CD4-positive, alpha-beta memory T cell (primary cell): ENCODE measurements at regions not wholly inside any gene's neighbourhood (a gene's known extent, or its start where the extent isn't known, plus 50 kb on each side); places are given as distances from the start of the nearest gene placed in this dataset.

Experiments
- CTCF ChIA-PET: fragments of 350-600 bp; sonication (Branson Sonifier 250); formaldehyde crosslinking; loops from one replicate; lab custom pipeline; 2021; ENCODE audit warnings: inconsistent platforms; ENCODE audit not compliant: partially characterized antibody; lab: Charles Lee
- POLR2A ChIA-PET: fragments of 350-600 bp; sonication (Branson Sonifier 250); formaldehyde crosslinking; loops from one replicate; lab custom pipeline; 2021; ENCODE audit not compliant: partially characterized antibody; lab: Charles Lee
- DNase-seq, 5 donors: peaks; one replicate each; pipeline versions ENCODE4 v3.0.0 to v3.0.0-alpha.2; 2020 to 2022; ENCODE audit warnings: mixed read lengths in 1 of 5
- H3K27ac ChIP-seq: one replicate; pipeline ENCODE4 v1.7.0; 2013; ENCODE audit warnings: low read depth, low read length
- H3K27me3 ChIP-seq: 2 replicates; pipeline ENCODE4 v1.7.0; 2013; ENCODE audit warnings: mild to moderate bottlenecking, low read length, moderate library complexity; ENCODE audit not compliant: insufficient read depth
- H3K36me3 ChIP-seq: 2 replicates; pipeline ENCODE4 v1.7.0; 2013; ENCODE audit warnings: mild to moderate bottlenecking, low read length, moderate library complexity; ENCODE audit not compliant: insufficient read depth
- H3K4me1 ChIP-seq: 2 replicates; pipeline ENCODE4 v1.7.0; 2013; ENCODE audit warnings: mild to moderate bottlenecking, low read length, moderate library complexity; ENCODE audit not compliant: insufficient read depth
- H3K4me3 ChIP-seq, 2 donors: one replicate each; pipeline ENCODE4 v1.7.0; 2013; ENCODE audit warnings: low read length in 2 of 2, mild to moderate bottlenecking in 1 of 2
- H3K9me3 ChIP-seq, 2 donors: one replicate each; pipeline ENCODE4 v1.7.0; 2013; ENCODE audit warnings: low read length in 2 of 2, control low read depth in 1 of 2; ENCODE audit not compliant: control insufficient read depth in 1 of 2
- H3K27ac Mint-ChIP-seq, 7 donors: one replicate each; pipeline ENCODE4 v1.8.0; 2020 to 2021; ENCODE audit warnings: mixed read lengths in 7 of 7, mild to moderate bottlenecking in 6 of 7, inconsistent platforms in 3 of 7, moderate library complexity in 3 of 7
- H3K27me3 Mint-ChIP-seq, 2 donors: one replicate each; pipeline ENCODE4 v1.8.0; 2020 to 2021; ENCODE audit warnings: mixed read lengths in 2 of 2
- H3K36me3 Mint-ChIP-seq, 2 donors: one replicate each; pipeline ENCODE4 v1.8.0; 2020 to 2021; ENCODE audit warnings: mixed read lengths in 2 of 2, inconsistent platforms in 1 of 2, mild to moderate bottlenecking in 1 of 2
- H3K4me1 Mint-ChIP-seq, 4 donors: one replicate each; pipeline ENCODE4 v1.8.0; 2020 to 2021; ENCODE audit warnings: mixed read lengths in 4 of 4, mild to moderate bottlenecking in 1 of 4
- H3K4me3 Mint-ChIP-seq, 8 donors: one replicate each; pipeline ENCODE4 v1.8.0; 2020 to 2021; ENCODE audit warnings: mixed read lengths in 8 of 8, mild to moderate bottlenecking in 7 of 8, moderate library complexity in 6 of 8, inconsistent platforms in 3 of 8
- H3K9me3 Mint-ChIP-seq, 8 donors: one replicate each; pipeline ENCODE4 v1.8.0; 2020 to 2021; ENCODE audit warnings: mixed read lengths in 8 of 8, mild to moderate bottlenecking in 5 of 8, inconsistent platforms in 3 of 8, moderate library complexity in 1 of 8
- intact Hi-C: fragments of 100-400 bp; cut with micrococcal nuclease; formaldehyde crosslinking; loops from one replicate; pipeline ENCODE4 v1.15.1; 2023

- intact Hi-C loops, result loop anchor here (5.0 kb wide), 2 partner anchors 37 to 58 kb away; no protein-coding TSS in a partner anchor
- DNase-seq, result no peak
- no peaks in the 10 kb centered on the region for H3K36me3 Mint-ChIP-seq
- Histone ChIP-seq H3K27me3 (no peaks in the 10 kb centered on the region), H3K9me3 (no peaks in the 10 kb centered on the region), H3K4me3 (no peak overlapping the region), H3K36me3 (no peaks in the 10 kb centered on the region), H3K27ac (no peak overlapping the region), H3K4me1 (peaks cover 38% of the 10 kb centered on the region)
- no peaks in the 10 kb centered on the region for H3K27me3 Mint-ChIP-seq
- H3K27ac Mint-ChIP-seq, result no peak overlapping the region
- H3K4me1 Mint-ChIP-seq, result peaks cover 26 to 45% (median 39%) of the 10 kb centered on the region in 4 donors
- ChIA-PET POLR2A (interaction anchor here (1.2 to 6.8 kb wide), 2 partner anchors 16 to 37 kb away, joined by 4 to 73 read pairs; no protein-coding TSS in a partner anchor), CTCF (interaction anchor here (0.8 to 1.6 kb wide), 2 partner anchors 10 to 56 kb away, joined by 3 read pairs; no protein-coding TSS in a partner anchor)
- H3K4me3 Mint-ChIP-seq, result no peak overlapping the region
- H3K9me3 Mint-ChIP-seq, result no peaks in the 10 kb centered on the region
Measured at GRCh38 chr15:38614621-38615020, 50.0 kb upstream of the RASGRP1 start.

DNA sequence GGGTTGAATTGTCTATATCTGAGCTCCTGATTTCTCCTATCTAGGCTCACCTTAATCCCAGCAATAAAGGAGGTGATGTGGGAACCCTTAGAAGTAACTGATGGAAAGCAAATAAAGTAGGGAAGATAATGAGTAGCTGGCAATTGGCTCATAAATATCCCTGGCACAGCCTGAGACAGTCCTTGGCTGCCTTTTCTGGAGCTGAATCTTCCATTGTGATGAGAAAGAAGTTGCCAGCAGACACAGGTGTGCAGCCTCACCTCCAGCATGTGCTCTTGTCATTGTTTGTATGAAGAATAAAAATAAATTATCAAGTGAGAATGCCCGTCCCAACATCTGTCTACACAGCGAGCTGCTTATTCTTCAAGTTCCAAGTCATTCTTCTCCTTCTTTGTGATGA, 53.2 kb upstream of the RASGRP1 start:
- Histone ChIP-seq H3K27me3 (no peaks in the 10 kb centered on the region), H3K9me3 (no peaks in the 10 kb centered on the region), H3K4me1 (peaks cover 6% of the 10 kb centered on the region), H3K36me3 (no peaks in the 10 kb centered on the region), H3K27ac (no peak overlapping the region), H3K4me3 (no peak overlapping the region)
- Mint-ChIP-seq H3K4me1 (peaks cover 5 to 14% (median 13%) of the 10 kb centered on the region in 4 donors), H3K36me3 (no peaks in the 10 kb centered on the region), H3K27ac (peak overlapping the region in 2 of 7 donors; percentile 0 to 19), H3K27me3 (no peaks in the 10 kb centered on the region), H3K9me3 (no peaks in the 10 kb centered on the region), H3K4me3 (no peak overlapping the region)
- ChIA-PET CTCF (interaction anchor here (0.6 to 1.9 kb wide), 7 partner anchors 8 to 73 kb away, joined by 3 to 9 read pairs (median 4); partner anchors contain the start of gene RASGRP1), POLR2A (interaction anchor here (1.8 to 2.8 kb wide), 2 partner anchors 14 to 35 kb away, joined by 4 to 7 read pairs; no protein-coding TSS in a partner anchor)
- DNase-seq, result no peak
- intact Hi-C loops, result no loop called here

- POLR2A ChIA-PET, result interaction anchor here (1.8 to 2.8 kb wide), 2 partner anchors 13 to 34 kb away, joined by 4 to 7 read pairs; no protein-coding TSS in a partner anchor
- Histone ChIP-seq H3K4me1 (peaks cover under 1% of the 10 kb centered on the region), H3K36me3 (no peaks in the 10 kb centered on the region), H3K27me3 (no peaks in the 10 kb centered on the region), H3K4me3 (no peak overlapping the region), H3K27ac (no peak overlapping the region), H3K9me3 (no peaks in the 10 kb centered on the region)
- DNase-seq, result no peak
- Mint-ChIP-seq H3K9me3 (no peaks in the 10 kb centered on the region), H3K27ac (peak overlapping the region in 1 of 7 donors; percentile 19), H3K4me3 (no peak overlapping the region), H3K36me3 (no peaks in the 10 kb centered on the region), H3K4me1 (peaks cover 5 to 8% (median 7%) of the 10 kb centered on the region in 4 donors), H3K27me3 (peaks cover 0 to 2% of the 10 kb centered on the region in 2 donors)
- CTCF ChIA-PET, result interaction anchor here (1.3 to 1.9 kb wide), 6 partner anchors 8 to 72 kb away, joined by 3 to 9 read pairs (median 4); partner anchors contain the start of gene RASGRP1
- intact Hi-C loops, result no loop called here
Measured at GRCh38 chr15:38618242-38618955, 53.8 kb upstream of the RASGRP1 start.

GRCh38 chr15:38620098-38620497, 55.5 kb upstream of the RASGRP1 start:
- CTCF ChIA-PET, result interaction anchor here (0.9 to 1.2 kb wide), 3 partner anchors 9 to 71 kb away, joined by 3 read pairs; no protein-coding TSS in a partner anchor
- peaks cover 0 to 3% (median 0%) of the 10 kb centered on the region in 8 donors for H3K9me3 Mint-ChIP-seq
- no peak overlapping the region for H3K27ac Mint-ChIP-seq
- POLR2A ChIA-PET, result interaction anchor here (1.2 to 1.6 kb wide), 2 partner anchors 9 to 11 kb away, joined by 3 to 5 read pairs; no protein-coding TSS in a partner anchor
- no peaks in the 10 kb centered on the region for H3K27me3 ChIP-seq
- H3K36me3 Mint-ChIP-seq, result no peaks in the 10 kb centered on the region
- no peak for DNase-seq
- no peaks in the 10 kb centered on the region for H3K4me1 ChIP-seq
- H3K4me3 ChIP-seq, result no peak overlapping the region
- H3K4me3 Mint-ChIP-seq, result no peak overlapping the region
- no peaks in the 10 kb centered on the region for H3K36me3 ChIP-seq
- H3K27me3 Mint-ChIP-seq, result peaks cover 0 to 2% of the 10 kb centered on the region in 2 donors
- intact Hi-C loops, result no loop called here
- H3K27ac ChIP-seq, result no peak overlapping the region
- H3K4me1 Mint-ChIP-seq, result peaks cover 2 to 6% (median 6%) of the 10 kb centered on the region in 4 donors
- H3K9me3 ChIP-seq, result no peaks in the 10 kb centered on the region

- intact Hi-C loops, result no loop called here
- no peaks in the 10 kb centered on the region for H3K4me1 ChIP-seq
- Mint-ChIP-seq H3K27me3 (peaks cover 0 to 2% of the 10 kb centered on the region in 2 donors), H3K4me3 (no peak overlapping the region), H3K9me3 (peaks cover 0 to 3% (median 0%) of the 10 kb centered on the region in 8 donors), H3K4me1 (peaks cover 0 to 6% (median 6%) of the 10 kb centered on the region in 4 donors), H3K27ac (peak overlapping the region in 3 of 7 donors; percentile 4 to 43 (median 26)), H3K36me3 (no peaks in the 10 kb centered on the region)
- no peaks in the 10 kb centered on the region for H3K27me3 ChIP-seq
- H3K36me3 ChIP-seq, result no peaks in the 10 kb centered on the region
- no peak overlapping the region for H3K27ac ChIP-seq
- ChIA-PET POLR2A (interaction anchor here (0.6 to 1.6 kb wide), 3 partner anchors 8 to 10 kb away, joined by 3 to 5 read pairs (median 3); no protein-coding TSS in a partner anchor), CTCF (interaction anchor here (0.9 to 1.2 kb wide), 2 partner anchors 10 to 22 kb away, joined by 3 read pairs; no protein-coding TSS in a partner anchor)
- H3K4me3 ChIP-seq, result no peak overlapping the region
- H3K9me3 ChIP-seq, result no peaks in the 10 kb centered on the region
- no peak for DNase-seq
Measured at GRCh38 chr15:38620851-38621594, 56.4 kb upstream of the RASGRP1 start.

DNA sequence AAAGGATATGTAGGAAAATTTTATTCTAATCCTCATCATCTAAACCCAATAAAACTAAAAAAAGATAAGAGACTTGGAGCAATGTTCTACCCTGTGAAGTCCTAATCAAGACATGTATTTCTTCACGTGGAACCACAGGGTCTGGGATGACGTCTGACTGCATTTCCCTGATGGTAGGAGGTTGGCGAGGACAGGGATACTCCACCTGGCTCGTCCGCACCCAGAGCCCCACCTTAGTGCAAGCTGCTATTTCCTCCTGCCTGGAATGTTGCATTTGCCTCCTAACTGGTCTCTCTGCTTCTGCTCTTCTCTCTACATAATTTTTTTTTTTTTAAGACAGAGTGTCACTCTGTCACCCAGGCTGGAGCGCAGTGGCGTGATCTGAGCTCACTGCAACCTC, 57.7 kb upstream of the RASGRP1 start:
- intact Hi-C loops, result no loop called here
- no peaks in the 10 kb centered on the region for H3K27me3 ChIP-seq
- H3K4me3 ChIP-seq, result no peak overlapping the region
- Mint-ChIP-seq H3K27ac (no peak overlapping the region), H3K4me3 (no peak overlapping the region), H3K4me1 (peaks cover 7 to 14% (median 12%) of the 10 kb centered on the region in 4 donors), H3K9me3 (peaks cover 0 to 3% (median 0%) of the 10 kb centered on the region in 8 donors), H3K27me3 (peaks cover 0 to 2% of the 10 kb centered on the region in 2 donors), H3K36me3 (no peaks in the 10 kb centered on the region)
- H3K9me3 ChIP-seq, result no peaks in the 10 kb centered on the region
- H3K27ac ChIP-seq, result no peak overlapping the region
- no peaks in the 10 kb centered on the region for H3K36me3 ChIP-seq
- POLR2A ChIA-PET, result interaction anchor here (0.6 to 0.9 kb wide), 3 partner anchors 9 to 208 kb away, joined by 3 to 5 read pairs (median 3); no protein-coding TSS in a partner anchor
- CTCF ChIA-PET, result interaction anchor here (1.4 kb wide), 1 partner anchor 59 kb away, joined by 3 read pairs; no protein-coding TSS in a partner anchor
- DNase-seq, result no peak
- H3K4me1 ChIP-seq, result peaks cover 5% of the 10 kb centered on the region
